Activated CD8-positive, alpha-beta T cell treated with anti-CD3 and anti-CD28 coated beads, Interleukin-2, amount 10 ng/mL, durations not matched to agents 7 days and 5 days (primary cell): ENCODE measurements at regions not wholly inside any gene's neighbourhood (a gene's known extent, or its start where the extent isn't known, plus 50 kb on each side); places are given as distances from the start of the nearest gene placed in this dataset.

Source experiments
- ATAC-seq: fragments of 150-1000 bp; cut with Tn5 transposase; one replicate; pipeline ENCODE4 v1.10.0; 2021; ENCODE audit warnings: moderate library complexity
- CTCF ChIA-PET: fragments of 350-600 bp; sonication (Branson Sonifier 250); formaldehyde crosslinking; loops from one replicate; lab custom pipeline; 2021; ENCODE audit warnings: antibody characterized with exemption; lab: Charles Lee
- POLR2A ChIA-PET: fragments of 350-600 bp; sonication (Branson Sonifier 250); formaldehyde crosslinking; loops from one replicate; lab custom pipeline; 2021; ENCODE audit warnings: antibody characterized with exemption; lab: Charles Lee
- DNase-seq: peaks from one replicate; pipeline ENCODE4 v3.0.0-alpha.2; 2020
- H3K27ac Mint-ChIP-seq: one replicate; pipeline ENCODE4 v1.8.0; 2021; ENCODE audit warnings: mild to moderate bottlenecking, mixed read lengths
- H3K27me3 Mint-ChIP-seq: one replicate; pipeline ENCODE4 v1.8.0; 2021; ENCODE audit warnings: low read depth, mixed read lengths
- H3K36me3 Mint-ChIP-seq: one replicate; pipeline ENCODE4 v1.8.0; 2021; ENCODE audit warnings: low read depth, mixed read lengths
- H3K4me1 Mint-ChIP-seq: one replicate; pipeline ENCODE4 v1.8.0; 2021; ENCODE audit warnings: low read depth, mixed read lengths
- H3K4me3 Mint-ChIP-seq: one replicate; pipeline ENCODE4 v1.8.0; 2021; ENCODE audit warnings: mild to moderate bottlenecking, mixed read lengths
- H3K9me3 Mint-ChIP-seq: one replicate; pipeline ENCODE4 v1.8.0; 2022; ENCODE audit warnings: mixed read lengths; ENCODE audit not compliant: insufficient read depth

DNA sequence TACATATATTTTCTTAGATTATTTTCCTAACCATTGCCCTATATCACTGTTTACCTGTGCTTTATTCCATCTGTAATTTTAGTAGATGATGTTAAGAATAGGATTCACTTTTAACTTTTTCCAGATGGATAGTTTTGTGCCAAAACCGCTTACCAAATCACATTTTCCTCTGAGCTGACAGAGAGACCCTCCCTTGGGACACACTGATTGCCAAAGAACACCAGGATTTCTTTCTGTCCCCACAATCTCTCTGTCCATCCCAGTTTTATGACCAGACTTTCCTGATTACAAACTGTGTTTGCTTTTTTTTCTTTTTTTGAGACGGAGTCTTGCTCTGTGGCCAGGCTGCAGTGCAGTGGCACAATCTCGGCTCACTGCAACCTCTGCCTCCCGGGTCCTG lies 81.3 kb upstream of the SPATA31C2 start:
- H3K4me3 Mint-ChIP-seq = no peak overlapping the region
- ChIA-PET CTCF (no interaction called here), POLR2A (no interaction called here)
- peaks cover 14% of the 10 kb centered on the region for H3K27me3 Mint-ChIP-seq
- ATAC-seq (no peak), DNase-seq (no peak)
- H3K27ac Mint-ChIP-seq = no peak overlapping the region
- no peaks in the 10 kb centered on the region for H3K36me3 Mint-ChIP-seq
- no peaks in the 10 kb centered on the region for H3K9me3 Mint-ChIP-seq
- H3K4me1 Mint-ChIP-seq = no peaks in the 10 kb centered on the region

- no peak for ATAC-seq
- peaks cover 17% of the 10 kb centered on the region for H3K27me3 Mint-ChIP-seq
- no peak overlapping the region for H3K4me3 Mint-ChIP-seq
- CTCF ChIA-PET = no interaction called here
- no peak overlapping the region for H3K27ac Mint-ChIP-seq
- no peaks in the 10 kb centered on the region for H3K9me3 Mint-ChIP-seq
- no peaks in the 10 kb centered on the region for H3K4me1 Mint-ChIP-seq
- H3K36me3 Mint-ChIP-seq = no peaks in the 10 kb centered on the region
- no peak for DNase-seq
- POLR2A ChIA-PET = no interaction called here
These were observed 80.5 kb upstream of the SPATA31C2 start for GRCh38 chr9:88218726-88219125.

- no peak for DNase-seq
- no peaks in the 10 kb centered on the region for H3K36me3 Mint-ChIP-seq
- H3K27me3 Mint-ChIP-seq = peaks cover 28% of the 10 kb centered on the region
- no peaks in the 10 kb centered on the region for H3K4me1 Mint-ChIP-seq
- no peak overlapping the region for H3K27ac Mint-ChIP-seq
- no peak overlapping the region for H3K4me3 Mint-ChIP-seq
- ChIA-PET POLR2A (no interaction called here), CTCF (no interaction called here)
- ATAC-seq = no peak
- peaks cover 5% of the 10 kb centered on the region for H3K9me3 Mint-ChIP-seq
These were observed 78.1 kb upstream of the SPATA31C2 start for GRCh38 chr9:88216126-88216995.

DNA sequence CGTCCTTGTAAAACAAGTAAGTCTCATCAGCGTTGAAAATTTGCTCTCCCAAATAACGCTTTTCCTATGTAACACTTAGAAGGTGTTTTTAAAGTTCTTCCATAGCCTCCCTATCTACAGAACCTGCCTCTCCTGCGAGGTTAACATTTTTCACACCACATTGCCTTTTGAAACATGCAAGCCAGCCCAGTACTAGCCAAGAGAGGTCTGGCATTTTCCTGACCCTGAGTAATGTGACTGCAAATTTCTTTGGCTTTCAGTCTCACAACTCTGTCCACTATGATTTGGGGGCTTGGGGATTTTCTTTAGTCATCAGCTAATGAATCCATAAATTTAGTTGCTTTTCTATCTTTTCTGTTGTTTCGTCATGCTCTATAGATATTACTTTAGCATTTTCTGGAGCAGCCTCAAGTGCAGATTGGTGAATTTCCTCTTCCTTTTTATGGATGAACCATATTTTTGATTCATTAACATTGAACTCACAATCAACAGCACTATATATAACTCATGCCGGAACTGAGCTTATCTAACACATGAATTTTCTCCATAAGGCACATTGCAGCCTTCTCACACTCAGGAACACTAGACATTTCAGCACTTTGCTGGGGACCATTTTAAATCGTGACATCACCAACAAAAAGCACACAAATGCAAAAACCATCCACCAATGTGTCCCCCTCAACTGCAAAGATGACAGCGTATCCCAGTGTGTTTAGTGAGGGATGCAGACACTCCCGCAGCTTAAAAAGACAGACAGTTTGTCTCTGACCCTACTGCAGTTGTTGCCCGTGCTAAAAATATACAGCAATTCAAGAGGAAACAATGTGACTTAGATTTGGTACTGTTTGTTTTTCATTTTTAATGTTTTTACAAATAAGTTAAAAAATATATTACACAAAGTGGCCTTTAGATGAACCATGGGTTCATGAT lies 77.2 kb upstream of the SPATA31C2 start:
- ChIA-PET POLR2A (no interaction called here), CTCF (no interaction called here)
- peaks cover 5% of the 10 kb centered on the region for H3K9me3 Mint-ChIP-seq
- no peaks in the 10 kb centered on the region for H3K4me1 Mint-ChIP-seq
- DNase-seq = no peak
- H3K27me3 Mint-ChIP-seq = peaks cover 29% of the 10 kb centered on the region
- no peak overlapping the region for H3K27ac Mint-ChIP-seq
- no peaks in the 10 kb centered on the region for H3K36me3 Mint-ChIP-seq
- ATAC-seq = no peak
- no peak overlapping the region for H3K4me3 Mint-ChIP-seq

DNA sequence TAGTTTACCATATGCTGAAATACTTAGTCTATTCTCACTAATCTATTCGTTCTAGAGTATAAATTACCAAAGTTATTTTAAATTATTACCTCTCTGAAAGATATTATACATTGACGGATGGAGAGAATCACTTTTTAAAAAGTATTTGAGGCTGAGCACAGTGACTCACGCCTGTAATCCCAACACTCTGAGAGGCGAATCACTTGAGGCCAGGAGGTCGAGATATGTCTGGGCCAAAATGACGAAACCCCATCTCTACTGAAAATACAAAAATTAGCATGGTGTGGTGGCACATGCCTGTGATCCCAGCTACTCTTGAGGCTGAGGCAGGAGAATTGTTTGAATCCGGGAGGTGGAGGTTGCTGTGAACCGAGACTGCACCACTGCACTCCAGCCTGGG lies 64.0 kb upstream of the SPATA31C2 start:
- H3K4me3 Mint-ChIP-seq = no peak overlapping the region
- CTCF ChIA-PET = no interaction called here
- no peaks in the 10 kb centered on the region for H3K36me3 Mint-ChIP-seq
- no peaks in the 10 kb centered on the region for H3K9me3 Mint-ChIP-seq
- no peak overlapping the region for H3K27ac Mint-ChIP-seq
- peaks cover 13% of the 10 kb centered on the region for H3K27me3 Mint-ChIP-seq
- H3K4me1 Mint-ChIP-seq = no peaks in the 10 kb centered on the region
- DNase-seq (no peak), ATAC-seq (no peak)
- POLR2A ChIA-PET = no interaction called here

DNA sequence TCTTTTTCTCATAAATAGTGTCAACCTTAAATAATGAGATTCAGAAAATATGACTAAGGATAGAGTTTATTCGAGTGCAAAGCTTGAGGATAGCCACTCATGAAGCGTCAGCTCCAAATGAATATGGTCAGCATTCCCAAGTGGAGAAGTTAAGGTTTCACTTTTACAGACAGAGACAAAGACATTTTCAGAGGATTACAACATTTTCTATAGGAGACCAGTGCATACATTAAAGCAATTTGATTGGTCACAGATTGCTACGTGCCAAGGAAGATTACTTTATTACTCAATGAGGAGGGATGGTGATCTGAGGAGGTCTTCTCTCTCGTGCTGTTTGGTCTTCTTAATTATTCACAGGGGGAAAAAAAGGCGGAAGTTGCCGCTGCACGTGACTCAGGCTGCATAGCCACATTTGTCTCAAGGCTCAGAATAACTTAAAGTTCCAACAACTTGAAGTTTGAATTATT lies 60.1 kb upstream of the SPATA31C2 start:
- no peaks in the 10 kb centered on the region for H3K4me1 Mint-ChIP-seq
- DNase-seq = no peak
- no peak overlapping the region for H3K27ac Mint-ChIP-seq
- no peaks in the 10 kb centered on the region for H3K36me3 Mint-ChIP-seq
- no peak for ATAC-seq
- POLR2A ChIA-PET = no interaction called here
- CTCF ChIA-PET = no interaction called here
- peaks cover 25% of the 10 kb centered on the region for H3K27me3 Mint-ChIP-seq
- H3K9me3 Mint-ChIP-seq = no peaks in the 10 kb centered on the region
- H3K4me3 Mint-ChIP-seq = no peak overlapping the region

DNA sequence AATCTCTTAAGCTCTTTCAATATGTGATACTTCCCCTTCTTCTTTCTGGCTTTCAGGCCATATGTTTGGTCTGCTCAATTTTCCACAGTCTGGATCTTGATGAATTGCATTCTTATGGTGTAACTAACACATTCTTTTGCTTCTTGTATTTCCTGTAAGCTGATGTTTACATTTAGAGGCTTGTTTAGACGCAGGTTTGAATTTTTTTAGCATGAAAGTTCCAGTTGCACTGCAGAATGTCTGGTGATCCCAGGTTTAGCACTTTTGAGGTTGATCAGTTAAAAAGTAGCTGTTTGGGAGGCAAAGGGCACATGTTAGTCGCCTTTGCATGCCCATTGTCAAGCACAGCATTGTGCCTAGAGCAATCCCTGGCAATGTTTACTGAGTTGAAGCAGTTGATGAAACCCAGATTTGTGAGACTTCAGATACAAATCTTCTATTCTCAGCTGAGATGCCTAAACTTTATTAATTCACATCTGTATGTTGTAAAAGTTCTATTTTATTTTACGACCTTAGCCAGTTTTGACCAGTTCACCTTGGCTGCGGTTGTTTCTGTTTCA lies 59.6 kb upstream of the SPATA31C2 start:
- no peak overlapping the region for H3K4me3 Mint-ChIP-seq
- H3K36me3 Mint-ChIP-seq = no peaks in the 10 kb centered on the region
- ATAC-seq (no peak), DNase-seq (no peak)
- H3K4me1 Mint-ChIP-seq = no peaks in the 10 kb centered on the region
- no peaks in the 10 kb centered on the region for H3K9me3 Mint-ChIP-seq
- ChIA-PET POLR2A (no interaction called here), CTCF (no interaction called here)
- H3K27me3 Mint-ChIP-seq = peaks cover 25% of the 10 kb centered on the region
- H3K27ac Mint-ChIP-seq = no peak overlapping the region

DNA sequence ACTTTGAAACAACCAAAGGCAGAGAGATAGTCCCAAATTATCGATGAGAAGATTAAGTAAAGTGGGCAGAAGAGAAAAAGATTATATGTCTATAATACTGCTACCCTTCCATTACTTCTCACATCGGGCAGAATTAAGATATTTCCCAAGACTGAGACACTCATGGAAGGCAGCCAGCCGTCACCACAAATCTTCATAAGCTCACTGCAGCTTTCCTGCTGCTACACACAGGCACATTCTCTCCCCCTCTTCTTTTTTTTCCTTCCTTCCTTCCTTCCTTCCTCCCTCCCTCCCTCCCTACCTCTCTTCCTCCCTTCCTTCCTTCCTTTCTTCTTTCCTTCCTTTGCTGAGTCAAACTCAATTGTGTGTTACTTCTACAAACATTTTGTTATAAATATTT lies 58.7 kb upstream of the SPATA31C2 start:
- Mint-ChIP-seq H3K4me1 (no peaks in the 10 kb centered on the region), H3K27me3 (peaks cover 30% of the 10 kb centered on the region), H3K9me3 (no peaks in the 10 kb centered on the region), H3K4me3 (no peak overlapping the region), H3K27ac (no peak overlapping the region), H3K36me3 (no peaks in the 10 kb centered on the region)
- ATAC-seq = no peak
- CTCF ChIA-PET = no interaction called here
- no peak for DNase-seq
- POLR2A ChIA-PET = no interaction called here

GRCh38 chr9:88196142-88196790 lies 58.0 kb upstream of the SPATA31C2 start:
- Mint-ChIP-seq H3K27me3 (peaks cover 33% of the 10 kb centered on the region), H3K9me3 (no peaks in the 10 kb centered on the region), H3K4me3 (no peak overlapping the region), H3K27ac (no peak overlapping the region), H3K4me1 (no peaks in the 10 kb centered on the region), H3K36me3 (no peaks in the 10 kb centered on the region)
- CTCF ChIA-PET = no interaction called here
- POLR2A ChIA-PET = no interaction called here
- DNase-seq (no peak), ATAC-seq (no peak)

GRCh38 chr9:88193766-88194165 lies 55.5 kb upstream of the SPATA31C2 start:
- H3K9me3 Mint-ChIP-seq = no peaks in the 10 kb centered on the region
- no peak overlapping the region for H3K4me3 Mint-ChIP-seq
- no peak overlapping the region for H3K27ac Mint-ChIP-seq
- H3K36me3 Mint-ChIP-seq = no peaks in the 10 kb centered on the region
- ATAC-seq = no peak
- peaks cover 46% of the 10 kb centered on the region for H3K27me3 Mint-ChIP-seq
- DNase-seq = no peak
- ChIA-PET POLR2A (interaction anchor here (0.5 kb wide), 1 partner anchor 1173 kb away, joined by 3 read pairs; no protein-coding TSS in a partner anchor), CTCF (no interaction called here)
- H3K4me1 Mint-ChIP-seq = no peaks in the 10 kb centered on the region

DNA sequence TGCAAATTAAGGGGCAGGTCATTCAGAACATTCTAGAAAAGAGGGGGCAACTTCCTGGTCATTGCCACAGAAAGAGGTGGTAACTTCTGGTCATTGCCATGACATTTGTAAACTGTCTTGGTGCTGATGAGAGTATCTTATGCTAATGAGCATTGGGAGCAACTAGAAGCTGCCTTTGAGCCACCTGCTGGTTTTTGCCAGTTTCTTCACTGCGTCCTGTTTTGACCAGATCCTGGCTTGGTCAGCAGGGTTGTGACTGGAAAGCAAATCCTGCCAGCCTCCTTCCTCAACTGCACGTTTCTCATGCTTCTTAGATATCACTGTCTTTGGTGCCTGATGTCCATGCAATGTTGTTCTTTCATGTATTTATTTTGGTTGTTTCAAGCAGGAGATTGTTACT lies 53.2 kb upstream of the SPATA31C2 start:
- H3K27me3 Mint-ChIP-seq = peaks cover 38% of the 10 kb centered on the region
- DNase-seq (no peak), ATAC-seq (no peak)
- H3K27ac Mint-ChIP-seq = no peak overlapping the region
- H3K9me3 Mint-ChIP-seq = no peaks in the 10 kb centered on the region
- no peak overlapping the region for H3K4me3 Mint-ChIP-seq
- no peaks in the 10 kb centered on the region for H3K4me1 Mint-ChIP-seq
- POLR2A ChIA-PET = no interaction called here
- CTCF ChIA-PET = no interaction called here
- H3K36me3 Mint-ChIP-seq = no peaks in the 10 kb centered on the region
